NCI-H2227 (cell line): ENCODE measurements at regions not wholly inside any gene's neighbourhood (a gene's known extent, or its start where the extent isn't known, plus 50 kb on each side); places are given as distances from the start of the nearest gene placed in this dataset.
A peak's percentile ranks its signal among the peaks of the same experiment; 100 is the strongest.

Experiments used
- DNase-seq: peaks from one replicate; lab custom pipeline; 2025; ENCODE audit not compliant: unreplicated experiment; lab: John Stamatoyannopoulos, UW

GRCh38 chr5:15027764-15028163 lies 156.2 kb upstream of the ANKH start:
- DNase-seq: no peak

GRCh38 chr5:15026944-15027343 lies 155.4 kb upstream of the ANKH start:
- no peak for DNase-seq

- no peak for DNase-seq
Measured at GRCh38 chr5:15026011-15026893, 154.7 kb upstream of the ANKH start.

DNA sequence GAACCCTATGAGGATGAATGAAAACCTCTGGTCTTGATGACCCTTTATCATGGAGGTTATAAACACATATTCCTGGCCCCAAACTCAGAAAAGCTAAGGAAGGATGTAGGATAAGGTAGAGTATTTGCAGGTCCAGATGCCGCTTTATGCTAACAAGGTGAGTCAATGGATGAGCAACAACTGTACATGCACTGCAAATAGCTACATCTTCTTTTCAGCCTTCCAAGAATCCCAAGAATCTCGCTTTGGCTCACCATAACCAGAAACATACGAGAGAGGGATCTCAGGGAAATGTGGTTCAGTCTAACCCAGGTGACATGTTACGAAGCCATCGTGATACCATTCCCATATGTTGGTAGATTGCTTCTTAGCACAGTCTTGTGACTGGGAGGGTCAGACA lies 152.3 kb upstream of the ANKH start:
- no peak for DNase-seq

DNA sequence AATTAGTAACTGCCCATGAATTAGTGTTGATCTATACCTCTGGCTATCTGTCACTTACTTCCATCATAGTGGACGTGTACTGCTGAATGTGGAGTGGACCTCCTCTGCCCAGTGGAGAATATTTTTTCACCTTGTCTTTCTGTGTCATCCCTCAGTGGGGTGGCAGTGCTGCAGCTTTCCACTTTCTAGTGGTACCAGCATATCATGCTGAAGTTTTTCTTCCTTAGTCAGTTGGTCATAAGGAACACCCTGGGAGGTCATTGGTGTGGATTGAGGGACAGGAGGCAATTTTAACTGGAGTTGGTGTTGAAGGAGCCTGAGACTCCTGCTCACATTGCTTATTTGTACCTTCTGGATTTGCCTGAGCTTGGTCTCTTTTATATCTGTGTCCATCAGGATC lies 151.7 kb upstream of the ANKH start:
- no peak for DNase-seq

DNA sequence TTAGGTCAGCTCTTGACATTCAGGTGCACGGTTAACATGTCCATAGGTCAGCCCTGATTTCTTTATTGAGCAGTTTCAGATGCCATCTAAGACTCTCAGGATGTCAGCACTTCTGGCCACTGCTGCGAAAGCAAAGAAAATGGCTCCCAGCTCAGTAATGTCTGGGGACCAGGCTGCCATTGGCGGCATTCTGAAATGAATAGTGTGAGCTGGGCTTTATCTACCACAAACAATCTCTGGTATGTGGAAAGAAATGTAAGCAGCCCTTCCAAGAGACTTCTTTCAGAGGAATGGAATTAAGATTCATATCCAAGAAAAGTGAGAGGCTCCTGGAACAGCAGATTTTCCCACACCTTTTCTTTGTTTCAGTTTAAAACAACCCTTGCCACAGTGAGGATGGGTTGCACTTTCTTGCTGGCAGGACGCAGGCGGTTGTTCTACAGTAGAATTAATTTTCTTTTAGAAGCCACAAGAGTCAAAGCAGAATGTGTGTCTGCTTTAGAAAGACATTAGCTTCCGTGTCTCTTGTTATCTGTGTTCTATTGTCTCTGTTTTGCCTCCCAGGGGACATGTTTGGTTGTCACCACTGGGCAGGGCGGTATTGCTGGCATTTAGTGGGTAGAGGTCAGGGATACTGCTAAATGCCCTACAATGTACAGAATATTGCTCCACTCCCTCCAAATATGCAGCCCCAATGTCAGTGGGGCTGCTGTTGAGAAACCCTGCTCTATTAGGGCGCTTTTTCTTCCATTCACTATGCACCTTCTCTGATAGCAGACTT lies 149.9 kb upstream of the ANKH start:
- DNase-seq: no peak

DNA sequence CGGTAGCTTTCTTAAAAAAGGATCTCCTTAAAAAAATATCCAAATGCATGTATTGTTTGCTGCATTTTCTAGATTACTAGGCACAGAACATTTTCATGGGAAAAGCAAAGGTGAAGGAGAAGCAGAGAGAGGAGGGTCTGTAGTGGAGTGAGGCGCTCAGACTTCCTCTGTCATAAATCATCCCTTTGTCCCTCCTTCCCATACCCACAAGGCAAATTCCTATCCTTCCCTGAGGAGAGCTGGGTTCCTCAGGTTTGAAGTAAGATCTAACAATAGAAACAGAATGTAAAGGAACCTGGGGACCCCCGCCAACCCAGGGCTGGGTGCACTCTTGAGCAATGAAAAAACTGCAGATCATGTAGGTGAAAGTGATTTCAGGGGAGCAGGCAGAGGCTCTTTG lies 149.2 kb upstream of the ANKH start:
- DNase-seq: no peak

DNA sequence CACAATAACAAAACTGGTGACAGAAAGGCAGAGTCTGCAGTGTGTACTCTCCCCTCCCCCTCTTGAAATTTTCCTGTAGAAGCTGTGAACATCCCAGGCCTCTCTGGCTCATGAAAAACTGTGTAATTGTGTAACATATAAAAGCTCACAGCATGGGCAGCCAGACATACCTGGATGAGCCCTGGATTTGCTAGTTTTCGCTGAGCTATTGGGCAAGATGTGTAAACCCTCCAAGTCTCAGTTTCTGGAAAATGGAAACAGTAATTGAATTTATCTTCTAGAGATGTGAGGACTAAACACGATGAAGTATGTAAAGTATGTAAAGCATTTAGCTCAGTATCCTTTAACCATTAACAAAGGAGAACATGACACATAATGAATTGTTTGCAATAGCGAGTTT lies 143.2 kb upstream of the ANKH start:
- DNase-seq: no peak

DNA sequence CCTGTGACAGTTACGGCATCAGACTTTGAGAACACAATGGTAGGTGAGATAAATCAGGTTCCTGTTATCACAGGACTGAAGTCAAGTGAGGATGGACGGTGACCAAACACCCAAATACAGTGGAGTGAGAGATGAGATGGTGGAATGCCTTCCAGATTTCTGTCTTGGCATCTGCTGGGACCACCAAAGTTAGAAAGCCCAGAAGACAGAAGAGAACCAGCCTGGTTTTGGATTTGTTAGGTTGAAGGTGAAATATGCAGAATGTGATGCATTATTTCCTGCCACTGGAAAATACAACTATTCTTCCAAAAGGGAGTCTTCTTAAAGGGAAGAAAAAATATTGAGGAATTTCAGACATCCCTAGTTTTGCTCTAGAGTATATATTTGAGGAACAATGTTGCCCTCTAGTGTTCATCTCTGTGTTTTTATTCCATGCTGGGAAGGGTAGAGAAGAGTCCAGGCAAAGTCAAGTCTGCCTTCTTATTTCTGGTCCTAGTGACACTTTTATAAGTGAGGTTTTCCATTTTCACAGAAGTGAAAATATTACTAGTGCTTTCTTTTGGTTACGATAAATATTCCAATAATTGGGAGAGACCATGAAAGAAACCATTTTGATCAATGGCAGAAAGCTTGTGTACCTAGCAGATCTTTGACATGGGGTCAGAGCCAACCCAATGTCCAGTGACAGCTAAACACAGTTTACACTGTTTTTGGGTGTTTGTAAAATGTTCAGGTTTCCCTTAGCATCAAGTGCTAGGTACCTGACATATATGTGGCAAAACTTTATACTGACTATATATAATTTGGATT lies 142.3 kb upstream of the ANKH start:
- peak; percentile 83 for DNase-seq

GRCh38 chr5:15012061-15012460 lies 140.5 kb upstream of the ANKH start:
- DNase-seq: no peak

- DNase-seq: no peak
Measured at GRCh38 chr5:15010936-15011335, 139.4 kb upstream of the ANKH start.

DNA sequence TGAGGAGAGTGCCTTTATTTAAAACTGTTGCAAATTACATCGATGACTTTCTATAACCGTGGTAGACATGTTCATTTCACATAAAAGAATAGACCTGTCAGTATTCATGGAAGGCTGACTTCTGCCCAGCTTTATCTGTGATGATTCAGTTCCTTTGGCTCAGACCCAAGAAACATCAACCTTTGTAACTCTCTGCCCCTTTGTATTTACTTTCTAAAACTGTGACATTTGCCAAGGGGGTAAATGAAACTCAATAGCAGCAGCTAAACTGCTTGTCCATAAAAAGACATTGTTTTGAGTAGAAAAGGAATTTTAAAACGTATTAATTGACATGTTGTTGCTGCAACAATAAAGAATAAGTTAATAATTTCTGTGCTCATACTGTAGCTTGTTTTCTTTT lies 137.8 kb upstream of the ANKH start:
- no peak for DNase-seq

- DNase-seq: no peak
Measured at GRCh38 chr5:15008921-15009320, 137.3 kb upstream of the ANKH start.

GRCh38 chr5:15008476-15008875 lies 136.9 kb upstream of the ANKH start:
- no peak for DNase-seq

DNA sequence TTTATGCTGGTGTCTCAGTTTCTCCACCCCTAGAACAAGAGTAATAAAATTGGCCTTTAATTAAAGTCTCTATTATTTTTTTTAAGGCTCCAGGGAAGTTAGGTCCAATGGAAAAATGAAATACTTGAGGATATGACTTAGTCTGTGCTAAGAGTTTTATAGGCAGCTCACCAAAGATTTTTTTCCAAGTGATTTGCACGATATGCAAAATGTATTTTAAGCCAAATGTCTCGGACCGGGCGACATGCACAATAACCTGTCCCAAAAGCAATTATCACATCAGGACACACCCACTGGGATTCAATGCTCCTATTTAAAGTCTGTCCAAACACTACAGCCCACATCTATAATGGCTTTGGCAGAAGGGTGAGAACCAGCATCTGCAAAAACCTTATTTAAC lies 136.1 kb upstream of the ANKH start:
- no peak for DNase-seq

DNA sequence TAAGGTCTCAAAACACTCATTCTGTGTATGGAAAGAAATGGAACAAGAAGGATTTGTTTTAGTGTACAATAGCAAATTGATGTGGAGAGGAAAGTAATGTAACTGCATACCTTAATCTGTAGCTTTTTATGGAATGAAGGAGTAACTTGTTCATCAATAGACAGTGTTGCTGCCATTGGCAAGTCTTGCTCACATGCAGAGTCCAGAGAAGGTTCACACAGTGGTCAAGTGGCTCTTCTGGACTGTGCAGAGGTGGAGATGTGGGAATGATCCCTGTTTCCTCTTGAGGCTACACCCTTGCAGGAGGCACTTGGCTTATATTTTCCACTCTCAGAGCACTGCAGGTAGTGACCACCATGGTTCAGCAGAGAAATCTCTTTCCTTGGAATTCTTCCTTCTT lies 132.9 kb upstream of the ANKH start:
- DNase-seq: no peak

DNA sequence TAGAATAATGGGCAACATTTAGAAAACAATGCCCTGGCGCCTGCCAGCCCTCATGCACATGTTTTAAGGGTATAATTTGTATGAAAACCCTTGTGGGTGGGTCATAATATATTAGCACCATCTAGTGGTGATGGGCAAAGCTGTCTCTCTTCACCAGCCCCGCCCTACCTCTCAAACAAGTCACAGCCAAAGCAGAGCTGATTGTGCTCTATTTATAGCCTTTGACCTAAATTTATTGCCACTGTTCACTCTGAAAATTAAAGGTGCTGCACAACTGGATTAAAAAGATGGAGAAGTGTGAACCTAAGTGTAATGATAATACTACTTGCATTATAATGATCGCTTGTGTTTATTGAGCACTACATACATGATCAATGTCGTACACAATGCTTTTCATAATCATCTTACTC lies 131.9 kb upstream of the ANKH start:
- peak; percentile 68 for DNase-seq

GRCh38 chr5:15002791-15003190 lies 131.2 kb upstream of the ANKH start:
- no peak for DNase-seq

DNA sequence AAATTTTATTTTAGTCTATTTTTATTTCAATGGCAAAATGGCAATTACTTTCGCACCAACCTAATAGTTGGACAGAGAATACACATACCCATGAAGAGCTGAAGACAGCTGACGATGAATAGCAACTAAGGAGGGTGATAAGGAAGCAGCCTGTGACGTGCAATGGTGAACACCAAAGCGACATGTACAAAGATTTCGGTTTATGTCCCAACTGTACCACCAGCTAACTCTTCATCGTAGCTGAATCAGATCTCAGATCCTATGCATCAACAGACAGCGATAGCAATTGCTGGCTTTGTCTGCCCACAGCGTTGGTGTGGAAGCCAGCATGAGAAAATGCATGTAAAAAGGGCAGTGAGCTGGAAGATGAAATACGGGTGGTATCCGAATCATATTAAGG lies 130.6 kb upstream of the ANKH start:
- DNase-seq: no peak

- DNase-seq: no peak
Measured at GRCh38 chr5:15001517-15001916, 129.9 kb upstream of the ANKH start.

- no peak for DNase-seq
Measured at GRCh38 chr5:14998491-14998890, 126.9 kb upstream of the ANKH start.

GRCh38 chr5:14996997-14997396 lies 125.4 kb upstream of the ANKH start:
- peak; percentile 20 for DNase-seq
